NCI-H1092 treated with DMSO at 0.1 percent for 48 hours (cell line): ENCODE measurements at regions not wholly inside any gene's neighbourhood (a gene's known extent, or its start where the extent isn't known, plus 50 kb on each side); places are given as distances from the start of the nearest gene placed in this dataset.
"Not testable (repeated sequence)": the region's sequence is repeated elsewhere in the genome, so short reads cannot be mapped to it uniquely, and the experiment has no call there.

Experiments
- DNase-seq: peaks from one replicate; lab custom pipeline; 2025; lab: John Stamatoyannopoulos, UW

GRCh38 chr3:18546632-18547031 lies 121.5 kb upstream of the SATB1 start:
- no peak for DNase-seq

GRCh38 chr3:18544146-18544545 lies 119.0 kb upstream of the SATB1 start:
- DNase-seq, result no peak

DNA sequence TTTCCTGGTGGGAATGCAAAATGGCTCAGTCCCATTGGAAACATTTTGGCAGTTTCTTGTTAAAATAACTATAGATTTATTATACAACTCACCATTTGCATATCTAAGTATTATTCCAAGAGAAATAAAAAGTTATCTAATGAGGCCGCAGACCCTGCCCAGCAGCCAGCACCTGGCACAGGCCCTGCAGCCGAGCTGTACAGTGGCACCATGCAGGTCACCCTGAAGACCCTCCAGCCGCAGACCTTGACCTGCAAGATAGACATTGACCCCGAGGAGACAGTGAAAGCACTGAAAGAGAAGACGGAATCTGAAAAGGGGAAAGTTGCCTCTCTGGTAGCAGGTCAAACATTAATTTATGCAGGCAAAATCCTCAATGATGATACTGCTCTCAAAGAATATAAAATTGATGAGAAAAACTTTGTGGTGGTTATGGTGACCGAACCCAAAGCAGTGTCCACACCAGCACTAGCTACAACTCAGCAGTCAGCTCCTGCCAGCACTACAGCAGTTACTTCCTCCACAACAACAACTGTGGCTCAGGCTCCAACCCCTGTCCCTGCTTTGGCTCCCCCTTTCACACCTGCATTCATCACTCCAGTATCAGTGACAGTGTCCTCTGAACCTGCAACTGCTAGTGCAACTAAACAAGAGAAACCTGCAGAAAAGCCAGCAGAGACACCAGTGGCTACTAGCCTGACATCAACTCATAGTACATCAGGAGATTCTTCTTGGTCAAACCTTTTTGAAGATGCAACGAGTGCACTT lies 113.5 kb upstream of the SATB1 start:
- no peak for DNase-seq

GRCh38 chr3:18533039-18533438 lies 107.9 kb upstream of the SATB1 start:
- DNase-seq, result no peak

GRCh38 chr3:18531662-18532061 lies 106.5 kb upstream of the SATB1 start:
- DNase-seq, result no peak

GRCh38 chr3:18529631-18530030 lies 104.5 kb upstream of the SATB1 start:
- DNase-seq, result no peak

- DNase-seq, result no peak
Measured at GRCh38 chr3:18527691-18528090, 102.6 kb upstream of the SATB1 start.

- DNase-seq, result no peak
Measured at GRCh38 chr3:18526667-18527066, 101.5 kb upstream of the SATB1 start.

DNA sequence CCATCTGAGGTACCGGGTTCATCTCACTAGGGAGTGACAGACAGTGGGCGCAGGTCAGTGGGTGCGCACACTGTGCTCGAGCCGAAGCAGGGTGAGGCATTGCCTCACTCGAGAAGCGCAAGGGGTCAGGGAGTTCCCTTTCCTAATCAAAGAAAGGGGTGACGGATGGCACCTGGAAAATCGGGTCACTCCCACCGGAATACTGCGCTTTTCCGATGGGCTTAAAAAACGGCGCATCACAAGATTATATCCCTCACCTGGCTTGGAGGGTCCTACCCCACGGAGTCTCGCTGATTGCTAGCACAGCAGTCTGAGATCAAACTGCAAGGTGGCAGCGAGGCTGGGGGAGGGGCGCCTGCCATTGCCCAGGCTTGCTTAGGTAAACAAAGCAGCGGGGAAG lies 91.0 kb upstream of the SATB1 start:
- DNase-seq, result not testable (repeated sequence)

DNA sequence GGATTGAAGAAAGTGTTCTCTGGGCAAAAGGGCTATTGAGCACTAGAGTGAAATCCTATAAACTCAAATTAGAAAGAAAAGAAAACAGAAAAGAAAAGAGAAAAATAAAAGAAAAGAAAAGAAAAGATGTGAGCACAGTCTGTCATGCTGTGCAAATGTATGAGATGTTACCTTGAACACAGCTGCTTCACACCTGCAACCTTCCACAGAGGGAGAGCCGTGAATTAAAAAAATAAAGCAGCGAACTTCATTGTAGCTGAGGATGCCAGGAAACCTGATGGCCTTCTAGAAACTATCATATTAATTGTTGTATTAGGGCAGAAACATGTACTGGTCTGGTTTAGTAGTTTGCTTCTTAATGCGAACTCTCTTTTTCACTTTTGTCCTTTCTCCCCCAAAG lies 88.0 kb upstream of the SATB1 start:
- DNase-seq, result no peak

DNA sequence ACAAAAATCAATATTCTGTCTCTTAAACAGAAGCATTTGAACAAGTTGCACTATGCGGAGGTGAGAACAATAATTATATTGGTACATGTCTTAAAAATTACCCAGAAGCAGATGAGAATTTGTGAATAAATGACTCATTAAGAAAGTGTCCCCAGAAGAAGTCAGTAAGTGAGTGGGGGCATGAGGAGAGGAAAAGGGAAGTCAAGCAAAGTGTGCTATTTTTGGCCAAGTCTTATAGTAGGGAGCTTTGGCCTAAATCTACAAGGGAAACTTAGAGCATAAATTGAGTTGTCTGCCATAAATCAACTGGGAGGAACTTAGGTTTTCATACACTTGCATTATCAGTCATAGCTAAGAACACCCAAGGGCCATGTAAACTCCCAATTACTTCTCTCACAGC lies 86.9 kb upstream of the SATB1 start:
- DNase-seq, result no peak

DNA sequence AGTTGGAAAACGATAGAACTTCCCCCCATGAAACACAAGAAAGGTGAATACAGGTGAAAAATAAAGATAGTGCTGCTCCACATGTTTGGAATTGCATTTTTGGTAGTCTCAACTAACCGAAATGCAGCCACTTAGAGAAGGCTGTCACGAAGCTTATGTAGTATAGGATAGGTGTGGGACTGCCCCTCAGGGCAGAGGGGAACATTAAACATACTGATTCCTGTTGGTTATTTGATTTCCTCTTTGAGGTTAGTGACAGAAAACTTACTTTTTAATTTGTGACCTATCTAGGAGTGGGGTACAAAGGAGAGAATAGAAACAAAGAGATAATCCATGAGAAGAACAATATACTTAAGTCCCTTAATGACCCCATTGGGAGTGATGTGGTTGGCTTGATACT lies 85.8 kb upstream of the SATB1 start:
- no peak for DNase-seq

- no peak for DNase-seq
Measured at GRCh38 chr3:18507333-18507732, 82.2 kb upstream of the SATB1 start.

DNA sequence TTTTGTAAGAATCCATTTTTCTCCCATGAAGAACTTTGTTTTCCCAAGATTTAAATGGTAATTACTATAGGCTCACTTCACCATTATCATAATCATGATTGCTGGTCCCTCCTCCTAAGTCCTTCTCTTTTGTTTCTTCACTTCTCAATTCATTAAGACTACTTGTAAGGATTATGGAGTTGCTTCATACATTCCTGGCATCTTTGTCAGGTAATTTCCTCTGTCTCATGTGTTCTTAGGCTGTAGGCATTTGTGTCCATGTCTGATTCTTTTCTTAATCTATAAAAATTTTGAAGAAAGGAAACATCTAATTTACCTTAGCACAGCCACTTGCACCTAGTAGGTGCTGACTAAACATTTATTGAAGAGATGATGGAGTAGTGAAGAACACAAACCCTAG lies 79.9 kb upstream of the SATB1 start:
- DNase-seq, result no peak

- no peak for DNase-seq
Measured at GRCh38 chr3:18501679-18502343, 76.7 kb upstream of the SATB1 start.

- DNase-seq, result no peak
Measured at GRCh38 chr3:18500322-18500721, 75.2 kb upstream of the SATB1 start.

DNA sequence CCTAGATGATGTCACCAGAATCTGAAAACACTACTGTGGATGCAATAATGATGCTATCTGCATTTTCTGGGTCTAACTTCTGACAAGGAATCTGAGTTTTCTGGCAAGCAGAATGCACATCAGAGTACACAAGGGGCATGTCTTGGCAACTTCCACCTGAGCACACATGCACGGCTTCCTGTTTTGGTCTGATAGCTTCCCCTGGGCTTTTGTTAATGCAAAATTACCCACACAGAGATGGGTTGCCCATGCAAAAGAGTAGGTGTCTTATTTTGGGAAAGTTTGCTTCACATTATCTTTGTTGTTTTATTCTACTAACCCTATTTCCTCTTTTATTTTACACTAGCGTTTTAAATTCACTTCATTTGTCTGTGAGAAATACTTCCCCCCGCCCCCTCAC lies 74.2 kb upstream of the SATB1 start:
- no peak for DNase-seq

DNA sequence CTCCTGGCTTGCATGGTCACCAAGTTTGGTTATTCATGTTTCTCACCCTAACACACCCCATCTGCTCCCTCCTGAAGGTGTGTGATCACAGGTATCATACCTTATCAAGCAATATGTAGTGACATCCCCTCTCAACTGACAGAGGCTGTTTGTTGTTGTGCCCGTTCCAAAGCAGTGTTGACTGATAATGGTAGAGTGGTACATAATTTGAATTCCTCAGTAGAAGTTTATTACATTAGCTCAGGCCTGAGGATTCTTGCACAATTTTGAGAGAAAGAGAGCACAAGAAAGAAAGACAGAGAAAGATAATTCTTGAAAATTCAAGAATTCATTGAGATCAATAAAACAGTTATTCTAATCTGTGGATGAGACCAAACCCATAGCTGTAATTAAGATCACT lies 69.1 kb upstream of the SATB1 start:
- DNase-seq, result no peak

GRCh38 chr3:18489939-18490338 lies 64.8 kb upstream of the SATB1 start:
- no peak for DNase-seq

GRCh38 chr3:18483226-18483625 lies 58.1 kb upstream of the SATB1 start:
- DNase-seq, result no peak

DNA sequence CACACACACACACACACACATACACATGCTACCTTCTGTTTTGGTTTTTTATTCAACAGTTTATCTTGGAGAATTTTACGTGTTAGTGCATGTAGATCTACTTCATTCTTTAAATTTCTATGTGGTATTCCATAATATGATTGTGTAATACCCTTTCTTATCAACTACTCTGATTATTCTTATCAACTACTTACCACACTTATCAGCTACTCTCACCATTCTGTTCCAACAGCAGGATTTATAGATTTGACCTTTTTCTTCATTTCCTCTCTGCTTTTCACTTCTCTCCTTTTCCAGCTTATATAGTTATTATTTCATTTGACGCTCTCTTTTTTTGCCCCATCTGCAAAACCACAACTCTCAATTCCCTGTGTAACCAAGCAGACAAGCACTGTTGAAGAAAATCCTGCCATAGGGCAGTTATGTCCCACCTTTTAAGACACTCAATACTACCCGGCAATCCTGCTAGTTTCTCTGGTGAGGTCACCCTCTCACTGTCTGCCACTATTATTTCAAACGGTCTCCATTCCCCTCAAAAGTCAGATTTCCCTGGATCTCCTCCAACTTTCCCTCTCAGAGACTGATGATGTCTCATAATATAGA lies 56.9 kb upstream of the SATB1 start:
- no peak for DNase-seq

DNA sequence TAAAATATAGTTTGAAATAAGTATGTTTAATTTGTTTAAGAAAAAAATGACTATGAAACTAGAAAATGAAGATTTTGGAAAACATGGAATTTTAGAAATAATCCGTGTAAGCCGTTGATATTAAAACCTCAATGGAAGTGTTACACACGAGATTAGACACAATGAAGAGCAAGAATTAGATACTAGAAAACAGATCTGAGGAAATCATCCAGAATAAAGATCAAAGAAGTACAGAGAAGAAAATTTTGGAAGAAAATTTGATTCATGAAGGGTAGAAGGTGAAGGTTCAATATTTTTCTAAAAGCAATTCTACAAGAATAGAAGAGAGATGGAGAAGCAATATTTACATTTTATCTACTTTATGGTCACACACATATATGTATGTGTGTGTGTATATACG lies 52.5 kb upstream of the SATB1 start:
- no peak for DNase-seq
